ENCODE measurements at regions not wholly inside any gene's neighbourhood (a gene's known extent, or its start where the extent isn't known, plus 50 kb on each side); places are given as distances from the start of the nearest gene placed in this dataset.

DNA sequence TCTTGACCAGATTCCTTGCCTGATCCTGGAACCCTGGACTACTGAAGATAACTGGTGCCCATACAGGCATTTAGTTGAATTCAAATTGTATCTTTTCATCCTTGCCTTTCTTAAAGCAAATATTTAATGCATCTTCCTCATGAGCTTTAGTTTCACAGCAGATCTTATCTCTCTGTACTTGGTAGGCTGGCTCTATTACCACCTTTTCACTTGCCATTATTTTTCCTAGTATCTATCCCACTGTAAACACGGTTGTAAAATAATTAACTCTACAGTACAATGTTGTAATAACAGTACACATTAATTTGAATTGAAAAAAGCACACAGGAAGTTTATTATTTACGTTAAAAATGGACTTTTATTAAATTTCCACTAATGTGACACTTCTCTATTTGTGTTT lies 1286.9 kb downstream of the GRIK2 start:
- Histone ChIP-seq H4K20me1 (ENCODE audit: control insufficient read depth, insufficient read depth) (no peaks in the 10 kb centered on the region), H3K79me2 (ENCODE audit: control insufficient read depth, insufficient read depth, low read length) (no peaks in the 10 kb centered on the region), H3K9ac (ENCODE audit: control insufficient read depth, insufficient read depth, low read length) (no peak overlapping the region), H3K9me3 (replicated peaks; ENCODE audit: control insufficient read depth, insufficient read depth, low read length) (no peaks in the 10 kb centered on the region), H3K27ac (ENCODE audit: control insufficient read depth, insufficient read depth) (no peak overlapping the region), H3K4me3 (no peak overlapping the region), H3K27me3 (replicated peaks in 1 of 2; ENCODE audit: control insufficient read depth in 2 of 2, insufficient read depth in 2 of 2, low read length in 1 of 2) (no peaks in the 10 kb centered on the region), H3K36me3 (ENCODE audit: control insufficient read depth in 2 of 2, insufficient read depth in 2 of 2, low read length in 1 of 2) (no peaks in the 10 kb centered on the region), H3K4me1 (ENCODE audit: control insufficient read depth, insufficient read depth, low read length) (no peaks in the 10 kb centered on the region), H3K4me2 (ENCODE audit: control insufficient read depth, insufficient read depth) (no peak overlapping the region), H2AFZ (ENCODE audit: control insufficient read depth, low read depth, low read length) (no peak overlapping the region)
- WGBS (ENCODE audit: insufficient coverage, insufficient replicate concordance, low lambda C conversion rate, missing lambda C conversion rate): 2% methylated on average over 2 of the region's 2 CpGs
- POLR2A ChIA-PET: no interaction called here
- intact Hi-C loops (cut with micrococcal nuclease; ENCODE audit: unreplicated experiment): no loop called here
- no peak for TF ChIP-seq SUPT20H (IDR thresholded peaks at IDR 0.05; ENCODE audit: borderline replicate concordance, control insufficient read depth, low read depth, low read length)
- TF ChIP-seq, protein P1, sequence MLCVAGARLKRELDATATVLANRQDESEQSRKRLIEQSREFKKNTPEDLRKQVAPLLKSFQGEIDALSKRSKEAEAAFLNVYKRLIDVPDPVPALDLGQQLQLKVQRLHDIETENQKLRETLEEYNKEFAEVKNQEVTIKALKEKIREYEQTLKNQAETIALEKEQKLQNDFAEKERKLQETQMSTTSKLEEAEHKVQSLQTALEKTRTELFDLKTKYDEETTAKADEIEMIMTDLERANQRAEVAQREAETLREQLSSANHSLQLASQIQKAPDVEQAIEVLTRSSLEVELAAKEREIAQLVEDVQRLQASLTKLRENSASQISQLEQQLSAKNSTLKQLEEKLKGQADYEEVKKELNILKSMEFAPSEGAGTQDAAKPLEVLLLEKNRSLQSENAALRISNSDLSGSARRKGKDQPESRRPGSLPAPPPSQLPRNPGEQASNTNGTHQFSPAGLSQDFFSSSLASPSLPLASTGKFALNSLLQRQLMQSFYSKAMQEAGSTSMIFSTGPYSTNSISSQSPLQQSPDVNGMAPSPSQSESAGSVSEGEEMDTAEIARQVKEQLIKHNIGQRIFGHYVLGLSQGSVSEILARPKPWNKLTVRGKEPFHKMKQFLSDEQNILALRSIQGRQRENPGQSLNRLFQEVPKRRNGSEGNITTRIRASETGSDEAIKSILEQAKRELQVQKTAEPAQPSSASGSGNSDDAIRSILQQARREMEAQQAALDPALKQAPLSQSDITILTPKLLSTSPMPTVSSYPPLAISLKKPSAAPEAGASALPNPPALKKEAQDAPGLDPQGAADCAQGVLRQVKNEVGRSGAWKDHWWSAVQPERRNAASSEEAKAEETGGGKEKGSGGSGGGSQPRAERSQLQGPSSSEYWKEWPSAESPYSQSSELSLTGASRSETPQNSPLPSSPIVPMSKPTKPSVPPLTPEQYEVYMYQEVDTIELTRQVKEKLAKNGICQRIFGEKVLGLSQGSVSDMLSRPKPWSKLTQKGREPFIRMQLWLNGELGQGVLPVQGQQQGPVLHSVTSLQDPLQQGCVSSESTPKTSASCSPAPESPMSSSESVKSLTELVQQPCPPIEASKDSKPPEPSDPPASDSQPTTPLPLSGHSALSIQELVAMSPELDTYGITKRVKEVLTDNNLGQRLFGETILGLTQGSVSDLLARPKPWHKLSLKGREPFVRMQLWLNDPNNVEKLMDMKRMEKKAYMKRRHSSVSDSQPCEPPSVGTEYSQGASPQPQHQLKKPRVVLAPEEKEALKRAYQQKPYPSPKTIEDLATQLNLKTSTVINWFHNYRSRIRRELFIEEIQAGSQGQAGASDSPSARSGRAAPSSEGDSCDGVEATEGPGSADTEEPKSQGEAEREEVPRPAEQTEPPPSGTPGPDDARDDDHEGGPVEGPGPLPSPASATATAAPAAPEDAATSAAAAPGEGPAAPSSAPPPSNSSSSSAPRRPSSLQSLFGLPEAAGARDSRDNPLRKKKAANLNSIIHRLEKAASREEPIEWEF (IDR thresholded peaks at IDR 0.05; ENCODE audit: insufficient replicate concordance, low read depth, low read length): no peak
- TF ChIP-seq KDM1A (IDR thresholded peaks at IDR 0.05; ENCODE audit: borderline replicate concordance): no peak
- TF ChIP-seq, protein P2, sequence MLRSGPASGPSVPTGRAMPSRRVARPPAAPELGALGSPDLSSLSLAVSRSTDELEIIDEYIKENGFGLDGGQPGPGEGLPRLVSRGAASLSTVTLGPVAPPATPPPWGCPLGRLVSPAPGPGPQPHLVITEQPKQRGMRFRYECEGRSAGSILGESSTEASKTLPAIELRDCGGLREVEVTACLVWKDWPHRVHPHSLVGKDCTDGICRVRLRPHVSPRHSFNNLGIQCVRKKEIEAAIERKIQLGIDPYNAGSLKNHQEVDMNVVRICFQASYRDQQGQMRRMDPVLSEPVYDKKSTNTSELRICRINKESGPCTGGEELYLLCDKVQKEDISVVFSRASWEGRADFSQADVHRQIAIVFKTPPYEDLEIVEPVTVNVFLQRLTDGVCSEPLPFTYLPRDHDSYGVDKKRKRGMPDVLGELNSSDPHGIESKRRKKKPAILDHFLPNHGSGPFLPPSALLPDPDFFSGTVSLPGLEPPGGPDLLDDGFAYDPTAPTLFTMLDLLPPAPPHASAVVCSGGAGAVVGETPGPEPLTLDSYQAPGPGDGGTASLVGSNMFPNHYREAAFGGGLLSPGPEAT (IDR thresholded peaks at IDR 0.05; ENCODE audit: low read depth): no peak
- no peak for TF ChIP-seq NR2F1 (conservative IDR thresholded peaks at IDR 0.05)
- TF ChIP-seq FOXM1 (IDR thresholded peaks at IDR 0.05; ENCODE audit: low read depth, low read length): no peak
- no peak for TF ChIP-seq SP1 (IDR thresholded peaks at IDR 0.05; ENCODE audit: low read depth, low read length)
- TF ChIP-seq, protein P3, sequence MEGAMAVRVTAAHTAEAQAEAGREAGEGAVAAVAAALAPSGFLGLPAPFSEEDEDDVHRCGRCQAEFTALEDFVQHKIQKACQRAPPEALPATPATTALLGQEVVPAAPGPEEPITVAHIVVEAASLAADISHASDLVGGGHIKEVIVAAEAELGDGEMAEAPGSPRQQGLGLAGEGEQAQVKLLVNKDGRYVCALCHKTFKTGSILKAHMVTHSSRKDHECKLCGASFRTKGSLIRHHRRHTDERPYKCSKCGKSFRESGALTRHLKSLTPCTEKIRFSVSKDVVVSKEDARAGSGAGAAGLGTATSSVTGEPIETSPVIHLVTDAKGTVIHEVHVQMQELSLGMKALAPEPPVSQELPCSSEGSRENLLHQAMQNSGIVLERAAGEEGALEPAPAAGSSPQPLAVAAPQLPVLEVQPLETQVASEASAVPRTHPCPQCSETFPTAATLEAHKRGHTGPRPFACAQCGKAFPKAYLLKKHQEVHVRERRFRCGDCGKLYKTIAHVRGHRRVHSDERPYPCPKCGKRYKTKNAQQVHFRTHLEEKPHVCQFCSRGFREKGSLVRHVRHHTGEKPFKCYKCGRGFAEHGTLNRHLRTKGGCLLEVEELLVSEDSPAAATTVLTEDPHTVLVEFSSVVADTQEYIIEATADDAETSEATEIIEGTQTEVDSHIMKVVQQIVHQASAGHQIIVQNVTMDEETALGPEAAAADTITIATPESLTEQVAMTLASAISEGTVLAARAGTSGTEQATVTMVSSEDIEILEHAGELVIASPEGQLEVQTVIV (IDR thresholded peaks at IDR 0.05; ENCODE audit: borderline replicate concordance, partially characterized antibody): no peak
- TF ChIP-seq CHD4 (IDR thresholded peaks at IDR 0.05): no peak
- TF ChIP-seq SIX5 (IDR thresholded peaks at IDR 0.05; ENCODE audit: low read depth, low read length, severe bottlenecking): no peak
- BruUV-seq (replicated peaks): no TSS peak
- SMC1A ChIA-PET (ENCODE audit: uncharacterized antibody, unreplicated experiment): interaction anchor here (0.6 kb wide), 1 partner anchor 11 kb away, joined by 3 read pairs; no protein-coding TSS in a partner anchor
- CTCF ChIA-PET: no interaction called here
- in situ Hi-C loops (cut with MboI): no loop called here
- FAIRE-seq (no peak), ATAC-seq (no peak), DNase-seq (ENCODE audit: low read depth, low spot score) (no peak)
- RAD21 ChIA-PET (ENCODE audit: unreplicated experiment): no interaction called here
